HG03457 (cell line): ENCODE measurements at regions not wholly inside any gene's neighbourhood (a gene's known extent, or its start where the extent isn't known, plus 50 kb on each side); places are given as distances from the start of the nearest gene placed in this dataset.

Experiments used
- ATAC-seq: cut with Tn5 transposase; IDR thresholded peaks from one replicate; pipeline ENCODE4 v1.9.1; 2021; ENCODE audit warnings: moderate number of reproducible peaks; ENCODE audit not compliant: unreplicated experiment

GRCh38 chr12:68449196-68449595, 117.0 kb upstream of the MDM1 start:
- no peak for ATAC-seq

GRCh38 chr12:68450947-68451260, 118.7 kb upstream of the MDM1 start:
- ATAC-seq, result peak; percentile 38

GRCh38 chr12:68451261-68452077, 119.3 kb upstream of the MDM1 start:
- ATAC-seq, result peak; percentile 50

GRCh38 chr12:68452078-68452715, 120.0 kb upstream of the MDM1 start:
- no peak for ATAC-seq

GRCh38 chr12:68453278-68453677, 121.1 kb upstream of the MDM1 start:
- no peak for ATAC-seq

- no peak for ATAC-seq
Observed at GRCh38 chr12:68453876-68454275, 121.7 kb upstream of the MDM1 start.

- ATAC-seq, result no peak
Observed at GRCh38 chr12:68454892-68455291, 122.7 kb upstream of the MDM1 start.

GRCh38 chr12:68455691-68456345, 123.7 kb upstream of the MDM1 start:
- no peak for ATAC-seq

- no peak for ATAC-seq
Observed at GRCh38 chr12:68458866-68459265, 126.7 kb upstream of the MDM1 start.

GRCh38 chr12:68460236-68460635, 128.1 kb upstream of the MDM1 start:
- ATAC-seq, result no peak

GRCh38 chr12:68461645-68462044, 129.5 kb upstream of the MDM1 start:
- ATAC-seq, result no peak

- no peak for ATAC-seq
Observed at GRCh38 chr12:68462803-68463202, 130.6 kb upstream of the MDM1 start.

- no peak for ATAC-seq
Observed at GRCh38 chr12:68465227-68465626, 133.1 kb upstream of the MDM1 start.

- ATAC-seq, result no peak
Observed at GRCh38 chr12:68467514-68467913, 135.4 kb upstream of the MDM1 start.

- no peak for ATAC-seq
Observed at GRCh38 chr12:68468036-68468435, 135.9 kb upstream of the MDM1 start.

- no peak for ATAC-seq
Observed at GRCh38 chr12:68469113-68469512, 137.0 kb upstream of the MDM1 start.

- no peak for ATAC-seq
Observed at GRCh38 chr12:68470664-68471328, 138.6 kb upstream of the MDM1 start.

GRCh38 chr12:68474467-68475204, 136.1 kb upstream of the RAP1B start:
- ATAC-seq, result no peak

- no peak for ATAC-seq
Observed at GRCh38 chr12:68476794-68477193, 133.9 kb upstream of the RAP1B start.

- no peak for ATAC-seq
Observed at GRCh38 chr12:68477261-68477772, 133.4 kb upstream of the RAP1B start.

- ATAC-seq, result no peak
Observed at GRCh38 chr12:68477906-68478305, 132.8 kb upstream of the RAP1B start.
